LNCaP clone FGC (cell line): ENCODE measurements at regions not wholly inside any gene's neighbourhood (a gene's known extent, or its start where the extent isn't known, plus 50 kb on each side); places are given as distances from the start of the nearest gene placed in this dataset.
"Not testable (repeated sequence)": the region's sequence is repeated elsewhere in the genome, so short reads cannot be mapped to it uniquely, and the experiment has no call there.

ENCODE experiments used
- DNase-seq: peaks from one replicate; pipeline ENCODE4 v3.0.0-alpha.2; 2011; ENCODE audit warnings: low read depth
- H3K4me3 ChIP-seq: 2 replicates; pipeline ENCODE4 v1.5.1; 2011; ENCODE audit warnings: mild to moderate bottlenecking, low read depth, low read length, control low read depth

- DNase-seq, H3K4me3 ChIP-seq: not testable (repeated sequence)
These were observed 352.2 kb downstream of the BCL2L11 start for GRCh38 chr2:111472844-111473403.

DNA sequence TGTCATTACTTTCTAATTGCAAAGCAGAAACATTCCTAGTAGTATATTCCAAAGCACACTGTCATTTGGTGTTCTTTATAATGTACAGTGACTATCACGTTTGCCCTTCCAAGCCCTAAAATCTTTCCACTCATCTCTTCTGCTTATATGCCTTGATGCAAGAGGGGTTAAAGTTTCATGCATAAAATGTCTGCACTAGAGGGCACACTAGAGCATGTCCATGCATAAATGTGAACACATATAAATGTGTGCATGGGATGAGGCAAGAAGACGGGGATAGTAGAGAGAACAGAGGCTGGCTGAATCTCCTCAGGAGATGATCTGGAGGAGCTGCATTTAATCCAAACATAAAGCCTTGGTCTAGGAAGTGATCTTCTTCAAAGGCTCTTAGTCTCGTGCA lies 352.8 kb downstream of the BCL2L11 start:
- DNase-seq, H3K4me3 ChIP-seq: not testable (repeated sequence)

GRCh38 chr2:111474198-111474705 lies 353.5 kb downstream of the BCL2L11 start:
- DNase-seq, H3K4me3 ChIP-seq: not testable (repeated sequence)

GRCh38 chr2:111478335-111478734 lies 357.6 kb downstream of the BCL2L11 start:
- H3K4me3 ChIP-seq, DNase-seq: not testable (repeated sequence)

DNA sequence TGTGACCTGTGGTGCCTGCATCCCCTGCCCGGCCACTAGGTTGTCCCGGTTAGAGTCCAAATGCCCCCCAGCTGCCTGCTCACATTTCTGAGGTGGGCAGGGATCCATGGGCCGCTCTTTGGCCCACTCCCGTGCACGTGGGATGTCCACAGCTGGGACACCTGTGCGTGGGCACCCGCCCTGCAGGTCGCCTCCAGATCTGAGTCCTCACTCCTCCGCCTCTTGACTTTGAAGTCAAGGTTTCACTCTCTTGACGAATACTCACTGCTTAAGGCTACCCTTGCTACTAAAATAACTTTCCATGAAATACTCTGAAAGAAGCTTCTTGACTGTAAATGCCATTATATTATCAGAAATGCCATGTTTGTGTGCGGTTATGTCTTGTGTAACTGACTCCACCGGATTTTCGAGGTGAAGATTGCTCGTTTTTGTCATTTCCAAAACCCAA lies 358.2 kb downstream of the BCL2L11 start:
- DNase-seq: not testable (repeated sequence)

GRCh38 chr2:111480016-111480625 lies 359.4 kb downstream of the BCL2L11 start:
- DNase-seq, H3K4me3 ChIP-seq: not testable (repeated sequence)

More for the DNA sequence above, 358.2 kb downstream of the BCL2L11 start:
- H3K4me3 ChIP-seq: not testable (repeated sequence)

GRCh38 chr2:111480633-111481032 lies 359.9 kb downstream of the BCL2L11 start:
- not testable (repeated sequence) for H3K4me3 ChIP-seq

DNA sequence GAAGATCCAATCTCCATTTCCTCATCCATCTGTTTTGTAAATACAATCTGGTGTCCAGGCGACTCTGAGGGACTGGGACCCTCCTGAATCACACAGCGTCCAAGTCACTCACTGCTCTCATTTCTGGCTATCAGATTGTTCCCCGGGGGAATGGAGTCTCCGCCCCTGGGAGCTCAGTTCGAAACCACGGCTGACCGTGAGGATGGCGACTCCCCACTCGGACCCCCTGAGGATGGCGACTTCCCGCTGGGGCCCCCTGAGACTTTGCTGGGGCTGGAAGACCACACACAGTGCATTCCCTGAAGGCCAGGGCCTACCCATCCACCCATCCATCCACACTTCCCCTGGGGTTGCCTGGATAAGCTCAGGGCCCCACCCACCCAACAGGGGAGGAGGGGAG lies 360.5 kb downstream of the BCL2L11 start:
- DNase-seq, H3K4me3 ChIP-seq: not testable (repeated sequence)

More at GRCh38 chr2:111480633-111481032, 359.9 kb downstream of the BCL2L11 start:
- not testable (repeated sequence) for DNase-seq

GRCh38 chr2:111482987-111483679 lies 362.4 kb downstream of the BCL2L11 start:
- not testable (repeated sequence) for H3K4me3 ChIP-seq, DNase-seq

GRCh38 chr2:111484097-111484496 lies 363.4 kb downstream of the BCL2L11 start:
- not testable (repeated sequence) for H3K4me3 ChIP-seq, DNase-seq

DNA sequence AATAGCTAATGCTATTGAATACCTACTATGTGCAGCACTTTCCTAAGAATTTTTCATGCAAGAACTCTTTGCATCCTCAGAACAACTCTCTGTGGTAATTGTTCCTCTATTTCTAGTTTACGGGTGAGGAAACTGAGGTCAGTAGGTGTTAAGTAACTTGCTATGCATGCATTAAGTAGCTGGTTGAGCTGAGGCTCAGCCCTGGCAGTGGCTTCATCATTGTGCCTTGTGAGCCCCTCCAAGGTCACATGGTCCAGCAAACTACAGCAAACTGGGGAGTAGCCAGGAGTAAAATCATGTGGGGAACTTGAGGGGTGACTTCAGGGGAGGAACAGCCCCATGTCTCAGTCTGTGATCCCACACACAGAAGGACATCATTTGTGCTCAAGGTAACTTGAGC lies 365.2 kb downstream of the BCL2L11 start:
- not testable (repeated sequence) for DNase-seq, H3K4me3 ChIP-seq

- not testable (repeated sequence) for H3K4me3 ChIP-seq, DNase-seq
These were observed 367.7 kb downstream of the BCL2L11 start for GRCh38 chr2:111488451-111488850.

DNA sequence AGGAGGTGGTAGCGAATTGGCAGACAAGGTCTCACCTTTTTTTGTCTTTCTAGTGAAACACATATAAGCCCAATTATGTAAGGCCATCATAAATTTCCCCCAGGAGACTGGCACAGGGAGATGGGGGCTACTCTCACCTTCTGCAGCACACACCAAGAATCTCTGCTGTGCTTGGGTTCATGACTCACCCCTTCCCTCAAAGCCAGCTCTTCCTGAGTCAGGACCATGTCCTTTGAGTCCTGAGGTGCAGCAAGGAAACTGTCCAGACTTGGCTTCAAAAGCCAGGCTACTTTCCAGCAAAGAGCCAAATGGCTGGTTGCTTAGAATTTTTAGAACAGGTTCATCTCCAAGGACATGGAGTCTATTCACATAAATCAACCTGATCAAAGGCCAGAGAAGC lies 368.7 kb downstream of the BCL2L11 start:
- H3K4me3 ChIP-seq, DNase-seq: not testable (repeated sequence)

- DNase-seq, H3K4me3 ChIP-seq: not testable (repeated sequence)
These were observed 370.5 kb downstream of the BCL2L11 start for GRCh38 chr2:111491181-111491580.

GRCh38 chr2:111491614-111492013 lies 370.9 kb downstream of the BCL2L11 start:
- H3K4me3 ChIP-seq, DNase-seq: not testable (repeated sequence)

DNA sequence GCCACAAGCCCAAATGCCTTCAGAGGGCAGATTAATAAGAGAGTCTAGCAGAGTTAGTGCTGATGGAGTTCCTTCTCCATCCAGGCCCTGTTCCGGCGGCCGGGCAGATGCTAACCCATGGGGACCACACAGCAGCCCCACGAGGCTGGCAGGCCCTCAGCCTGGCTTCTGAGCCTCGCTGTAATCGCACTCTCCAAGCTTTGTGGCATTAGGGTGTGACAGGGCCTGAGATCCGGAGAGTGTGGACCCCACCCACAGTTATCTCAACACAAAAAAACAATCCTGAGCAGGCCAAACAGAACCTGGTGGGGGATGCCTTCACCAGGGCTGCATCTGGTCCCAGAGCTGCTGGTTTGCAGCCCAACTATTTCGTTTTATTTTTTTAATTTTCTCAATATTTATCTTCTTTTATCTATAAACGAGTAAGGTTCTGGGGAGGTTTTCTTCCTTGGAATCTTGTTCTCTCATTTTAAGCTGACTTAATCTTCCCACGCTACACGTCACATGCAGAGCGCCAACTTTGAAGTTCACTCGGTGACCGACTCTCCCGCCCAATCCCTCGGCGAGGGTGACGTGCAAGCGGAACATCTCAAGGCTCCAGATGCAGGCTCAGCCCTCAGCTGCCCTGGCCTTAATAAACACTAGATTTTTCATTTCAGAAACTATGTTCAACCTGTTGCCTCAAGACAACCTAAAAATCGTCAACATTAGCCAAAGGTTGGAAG lies 372.4 kb downstream of the BCL2L11 start:
- not testable (repeated sequence) for DNase-seq, H3K4me3 ChIP-seq

GRCh38 chr2:111493720-111494078 lies 373.0 kb downstream of the BCL2L11 start:
- not testable (repeated sequence) for H3K4me3 ChIP-seq, DNase-seq

DNA sequence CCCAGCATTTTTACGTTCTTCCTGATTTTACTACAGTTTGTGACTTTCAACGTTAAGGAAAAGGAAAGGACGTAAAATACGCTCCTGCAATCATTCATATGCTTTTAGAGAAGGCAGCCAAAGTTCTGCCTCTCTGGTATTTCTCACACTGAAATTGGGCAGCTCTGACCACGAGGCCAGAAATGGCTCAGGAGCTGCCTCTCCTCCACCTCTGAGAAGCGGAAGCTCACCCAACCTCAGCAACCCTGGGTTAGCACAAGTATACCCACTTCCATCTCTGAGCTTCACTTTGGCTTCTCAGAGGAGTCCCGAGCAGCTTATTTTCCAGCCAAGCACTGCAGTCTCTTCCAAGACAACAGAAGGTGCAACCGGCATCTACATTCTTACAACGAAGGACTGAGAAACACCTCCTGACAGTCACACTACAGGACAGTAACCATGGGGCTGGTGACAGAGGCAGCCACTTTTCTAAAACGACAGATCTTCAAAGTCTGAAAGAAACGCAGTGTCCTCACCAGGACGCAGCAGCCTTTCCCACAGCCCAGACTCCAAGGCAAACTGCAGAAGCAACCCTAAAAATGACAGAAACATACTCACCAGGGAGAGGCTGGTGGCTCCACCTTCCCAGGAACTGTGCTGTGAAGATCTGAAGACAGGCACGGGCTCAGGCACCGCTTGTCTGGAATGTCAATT lies 373.7 kb downstream of the BCL2L11 start:
- H3K4me3 ChIP-seq: not testable (repeated sequence)

DNA sequence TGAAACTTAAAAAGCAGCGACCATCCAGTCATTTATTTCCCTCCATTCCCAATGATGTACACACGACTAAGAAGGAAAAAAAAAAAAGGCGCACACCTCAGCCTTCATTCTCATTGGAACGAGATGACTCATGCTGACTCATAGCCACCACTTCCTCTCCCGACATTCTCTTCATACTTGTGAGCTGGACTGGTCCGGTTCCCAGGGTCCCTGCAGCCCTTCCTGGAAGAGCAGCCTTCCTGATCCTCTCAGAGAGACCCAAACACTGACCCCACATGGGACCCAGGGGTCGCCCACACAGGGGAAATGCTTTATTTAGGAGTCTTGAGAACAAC lies 374.2 kb downstream of the BCL2L11 start:
- not testable (repeated sequence) for DNase-seq, H3K4me3 ChIP-seq

More for the DNA sequence above, 373.7 kb downstream of the BCL2L11 start:
- DNase-seq: not testable (repeated sequence)
